ENCODE measurements at regions not wholly inside any gene's neighbourhood (a gene's known extent, or its start where the extent isn't known, plus 50 kb on each side); places are given as distances from the start of the nearest gene placed in this dataset.
"Not testable (repeated sequence)": the region's sequence is repeated elsewhere in the genome, so short reads cannot be mapped to it uniquely, and the experiment has no call there.

DNA sequence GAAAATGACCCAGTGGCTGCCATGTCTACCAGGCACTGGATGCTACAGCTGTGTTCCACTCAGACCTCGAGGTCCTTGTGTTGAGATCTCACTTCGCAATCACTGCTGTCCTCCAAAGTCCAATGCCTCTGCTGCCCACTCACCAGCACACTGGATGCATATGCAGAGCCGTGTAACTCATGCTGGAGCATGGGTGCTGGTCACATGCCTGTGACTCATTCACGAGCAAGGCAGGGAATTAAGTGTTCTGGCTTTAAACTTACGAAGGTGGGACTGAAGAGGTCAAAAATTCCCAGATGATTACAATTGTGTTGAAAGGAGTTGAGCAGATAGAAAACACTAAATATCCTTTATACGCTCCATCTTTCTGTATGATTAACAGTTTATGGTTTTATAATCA, 417.5 kb downstream of the NUP35 start:
- no peak for DNase-seq

- DNase-seq: no peak
Observed at GRCh38 chr2:183542606-183543005, 418.4 kb downstream of the NUP35 start.

GRCh38 chr2:183543222-183543621, 419.0 kb downstream of the NUP35 start:
- DNase-seq: no peak

GRCh38 chr2:183543731-183544130, 419.5 kb downstream of the NUP35 start:
- no peak for DNase-seq

DNA sequence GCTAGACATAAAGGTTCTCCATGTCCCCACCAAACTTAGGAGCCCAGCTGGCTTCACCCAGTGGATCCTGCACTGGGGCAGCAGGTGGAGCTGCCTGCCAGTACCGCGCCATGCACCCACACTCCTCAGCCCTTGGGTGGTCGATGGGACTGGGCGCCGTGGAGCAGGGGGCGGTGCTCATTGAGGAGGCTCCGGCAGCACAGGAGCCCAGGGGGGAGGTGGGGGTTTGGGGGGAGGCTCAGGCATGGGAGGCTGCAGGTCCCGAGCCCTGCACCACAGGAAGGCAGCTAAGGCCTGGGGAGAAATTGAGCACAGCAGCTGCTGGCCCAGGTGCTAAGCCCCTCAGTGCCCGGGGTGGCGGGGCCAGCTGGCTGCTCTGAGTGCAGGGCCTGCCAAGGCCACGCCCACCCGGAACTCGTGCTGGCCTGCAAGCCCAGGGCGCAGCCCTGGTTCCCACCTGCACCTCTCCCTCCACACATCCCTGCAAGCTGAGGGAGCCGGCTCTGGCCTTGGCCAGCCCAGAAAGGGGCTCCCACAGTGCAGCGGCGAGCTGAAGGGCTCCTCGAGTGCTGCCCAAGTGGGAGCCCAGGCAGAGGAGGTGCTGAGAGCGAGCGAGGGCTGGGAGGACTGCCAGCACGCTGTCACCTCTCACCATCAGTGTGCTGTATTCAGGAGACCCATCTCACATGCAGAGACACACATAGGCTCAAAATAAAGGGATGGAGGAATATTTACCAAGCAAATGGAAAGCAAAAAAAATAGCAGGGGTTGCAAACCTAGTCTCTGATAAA, 422.5 kb downstream of the NUP35 start:
- DNase-seq: not testable (repeated sequence)

- DNase-seq: no peak
Observed at GRCh38 chr2:183552716-183553115, 428.5 kb downstream of the NUP35 start.

DNA sequence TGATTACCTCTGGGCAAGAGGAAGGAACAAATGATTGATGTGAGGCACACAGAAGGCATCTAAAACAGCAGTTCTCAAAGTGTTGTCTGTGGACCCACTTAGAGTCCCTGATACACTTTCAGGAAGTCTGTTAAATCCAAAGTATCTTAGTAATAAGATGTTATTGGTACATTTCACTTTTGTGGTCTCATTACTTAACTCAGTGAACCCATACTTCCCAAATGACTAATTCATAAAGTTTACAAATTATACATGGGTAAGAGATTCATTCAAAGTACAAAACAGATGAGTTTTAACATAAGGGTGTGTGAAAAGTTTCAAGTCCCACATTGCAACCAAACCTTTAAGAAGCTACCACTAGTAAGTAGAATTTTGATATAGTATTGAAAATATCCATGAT, 440.5 kb downstream of the NUP35 start:
- DNase-seq: no peak

DNA sequence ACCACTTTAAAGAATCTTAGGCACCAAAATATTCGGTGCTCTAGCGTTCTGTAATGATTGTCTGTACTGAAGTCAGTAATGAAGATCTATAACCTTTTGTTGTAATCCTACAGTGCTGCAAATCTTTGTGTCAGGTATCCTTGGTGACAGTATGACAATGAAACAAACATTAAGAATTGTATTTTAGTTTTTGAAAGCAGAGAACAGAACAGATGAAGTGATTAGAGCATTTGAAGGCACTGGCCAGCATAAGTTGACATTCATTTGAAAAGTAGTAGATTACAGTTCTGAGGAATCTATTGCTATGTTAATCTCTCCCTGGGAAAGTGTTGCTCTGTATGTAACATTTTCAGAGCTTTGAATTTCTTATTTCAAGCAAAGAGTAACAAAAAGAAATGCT, 451.2 kb downstream of the NUP35 start:
- DNase-seq: no peak

GRCh38 chr2:183579686-183580085, 455.4 kb downstream of the NUP35 start:
- no peak for DNase-seq

GRCh38 chr2:183592271-183592670, 468.0 kb downstream of the NUP35 start:
- no peak for DNase-seq

DNA sequence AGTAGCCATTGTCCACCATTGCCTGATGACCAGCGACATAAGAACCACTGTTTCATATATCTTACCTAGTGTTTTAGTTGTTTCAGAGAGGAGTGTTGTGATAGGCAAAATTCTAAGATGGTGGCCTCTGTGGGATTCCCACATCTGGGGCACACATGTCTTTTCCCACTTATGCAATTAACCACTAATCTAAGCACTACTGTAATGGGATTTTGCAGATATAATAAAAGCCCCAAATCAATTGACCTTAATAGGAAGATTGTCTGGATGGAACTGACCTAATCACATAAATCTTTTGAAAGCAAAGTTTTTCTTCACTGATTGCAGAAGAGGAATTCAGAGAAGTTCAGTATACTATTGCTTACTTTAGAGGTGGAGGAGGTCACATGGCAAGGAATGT, 469.9 kb downstream of the NUP35 start:
- DNase-seq: no peak

DNA sequence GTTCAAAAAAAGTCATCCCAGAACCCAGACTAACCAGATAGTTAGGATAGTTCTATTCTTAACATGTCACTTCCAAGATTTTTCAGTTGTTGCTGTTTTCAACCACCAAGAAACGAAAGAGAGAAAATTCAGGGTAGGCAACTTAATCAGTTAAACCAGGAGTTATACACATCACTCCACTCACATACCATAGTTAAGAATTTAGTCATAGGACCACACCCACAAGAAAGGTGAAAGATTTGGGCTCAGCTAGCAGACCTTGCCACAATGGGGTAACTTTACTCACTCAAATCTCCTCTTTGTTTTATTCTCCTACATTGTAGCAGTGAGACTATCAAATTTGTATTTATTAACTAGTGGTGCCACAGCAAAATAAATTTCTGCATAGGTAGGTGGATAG, 473.6 kb downstream of the NUP35 start:
- no peak for DNase-seq

DNA sequence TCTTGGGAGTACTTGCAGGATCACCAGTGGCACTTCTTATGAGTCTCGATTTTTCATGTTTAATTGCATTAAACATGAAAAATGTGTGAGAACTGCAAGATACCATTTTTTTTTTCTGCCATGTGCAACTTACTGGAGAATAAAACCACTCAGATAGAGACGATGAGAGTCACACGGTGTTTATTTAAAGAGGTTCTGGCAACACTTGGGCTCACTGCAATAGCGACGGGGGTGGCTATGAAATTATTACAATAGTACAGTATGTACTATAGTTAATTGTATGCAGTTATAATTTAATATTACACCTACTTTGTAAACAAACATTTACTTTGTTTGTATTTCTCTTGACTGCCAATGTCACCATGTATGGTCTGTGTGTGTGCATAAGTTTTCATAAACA, 479.8 kb downstream of the NUP35 start:
- no peak for DNase-seq

- DNase-seq: no peak
Observed at GRCh38 chr2:183605440-183605839, 481.2 kb downstream of the NUP35 start.

DNA sequence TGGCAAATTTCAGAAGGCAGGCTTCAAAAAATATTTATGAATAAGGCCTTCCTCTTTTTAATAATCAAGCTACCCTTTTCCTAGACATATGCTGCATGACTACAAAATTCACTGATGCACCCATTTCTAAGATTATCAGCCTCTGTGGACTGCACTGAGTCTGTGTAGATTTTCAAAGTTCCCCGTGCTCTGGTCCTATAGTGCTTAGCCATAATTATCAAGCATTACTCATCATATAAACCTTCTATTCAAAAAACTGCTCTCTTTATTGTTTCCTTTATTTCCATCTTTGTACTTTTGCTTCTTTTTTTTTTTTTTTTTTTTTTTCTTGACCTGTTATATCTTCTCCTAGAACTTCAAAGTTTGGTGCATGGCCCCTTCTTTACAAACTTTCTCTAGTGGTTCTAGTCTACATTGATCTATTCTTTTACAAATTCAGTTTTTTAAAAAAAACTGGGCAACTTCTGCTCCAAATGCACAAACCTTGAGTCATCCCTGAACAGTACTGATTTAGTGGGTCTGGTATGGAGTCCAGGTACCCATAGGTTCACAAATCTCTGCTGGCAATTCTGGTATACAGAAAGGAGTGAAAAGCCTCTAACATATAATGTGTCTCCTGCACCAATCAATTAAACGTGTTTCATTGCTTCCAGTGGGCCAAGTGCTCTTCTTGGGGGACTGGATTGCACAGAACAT, 481.9 kb downstream of the NUP35 start:
- DNase-seq: no peak

- DNase-seq: no peak
Observed at GRCh38 chr2:183606718-183607085, 482.5 kb downstream of the NUP35 start.

DNA sequence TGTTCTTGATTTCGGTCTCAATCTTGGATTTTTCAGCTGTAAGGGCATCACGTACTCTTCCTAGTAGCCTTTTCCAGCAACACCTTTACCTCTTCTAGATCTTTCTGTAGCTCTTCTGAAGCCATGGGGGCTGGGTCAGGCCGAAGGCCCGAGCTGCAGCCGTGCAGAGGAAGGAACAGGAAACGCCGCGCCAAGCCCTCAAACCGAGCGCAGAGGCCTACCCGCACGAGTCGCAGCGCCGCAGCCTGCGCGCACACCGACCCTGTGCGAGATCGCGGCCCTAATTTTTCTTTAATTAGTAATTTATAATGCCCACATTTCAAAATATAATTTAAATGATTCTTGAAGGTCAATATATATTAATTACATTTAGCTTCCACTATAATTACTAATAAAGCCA, 483.8 kb downstream of the NUP35 start:
- DNase-seq: no peak

- no peak for DNase-seq
Observed at GRCh38 chr2:183608747-183609146, 484.5 kb downstream of the NUP35 start.

DNA sequence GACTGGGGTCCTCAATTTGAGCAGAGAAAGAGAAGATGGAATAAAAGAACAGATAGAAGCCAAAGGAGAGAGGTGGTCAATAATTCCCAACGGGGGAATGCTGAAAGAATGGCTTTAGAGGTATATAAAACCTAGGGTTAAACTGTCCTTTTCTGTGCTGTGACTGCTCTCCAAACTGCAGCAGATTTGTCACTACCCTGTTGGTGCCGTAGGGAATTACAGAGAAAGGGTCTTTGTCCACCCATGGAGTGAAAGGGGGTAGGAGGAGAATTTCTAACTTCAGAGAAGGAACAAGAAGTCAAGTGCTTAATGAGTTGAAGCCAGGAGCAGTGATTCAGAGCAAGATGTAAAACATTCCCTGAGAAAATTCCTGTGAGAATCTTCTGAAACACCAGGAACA, 486.5 kb downstream of the NUP35 start:
- no peak for DNase-seq

DNA sequence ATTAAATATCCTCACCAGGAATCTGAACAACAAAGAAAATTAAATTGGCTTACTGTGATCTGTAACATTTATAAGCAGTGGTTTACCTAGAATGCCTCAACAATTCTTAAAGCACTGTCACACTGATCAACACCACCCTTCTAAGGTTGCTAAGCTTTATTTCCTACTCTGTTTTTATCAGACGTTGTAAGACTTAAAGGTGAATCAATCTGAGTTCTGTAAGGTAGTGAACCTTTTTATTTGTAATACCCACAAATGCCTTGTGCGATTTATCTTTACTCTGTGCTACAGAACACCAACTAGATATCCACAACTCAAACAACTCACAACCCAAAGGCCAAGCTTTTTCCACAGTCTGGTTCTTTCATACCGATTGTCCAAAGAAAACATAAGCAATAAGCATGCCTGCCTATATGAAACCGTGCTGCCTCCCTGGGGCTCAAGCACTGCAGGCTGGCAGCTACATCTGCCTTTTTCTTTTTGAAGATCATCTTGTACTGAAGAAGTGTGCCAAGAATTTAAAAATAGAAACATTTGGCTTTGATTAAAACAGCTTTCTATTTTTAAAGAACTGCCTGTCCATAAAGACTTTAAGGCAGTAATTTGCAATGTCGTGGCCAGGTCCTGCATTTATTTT, 490.7 kb downstream of the NUP35 start:
- DNase-seq: no peak

GRCh38 chr2:183623227-183623626, 499.0 kb downstream of the NUP35 start:
- no peak for DNase-seq

DNA sequence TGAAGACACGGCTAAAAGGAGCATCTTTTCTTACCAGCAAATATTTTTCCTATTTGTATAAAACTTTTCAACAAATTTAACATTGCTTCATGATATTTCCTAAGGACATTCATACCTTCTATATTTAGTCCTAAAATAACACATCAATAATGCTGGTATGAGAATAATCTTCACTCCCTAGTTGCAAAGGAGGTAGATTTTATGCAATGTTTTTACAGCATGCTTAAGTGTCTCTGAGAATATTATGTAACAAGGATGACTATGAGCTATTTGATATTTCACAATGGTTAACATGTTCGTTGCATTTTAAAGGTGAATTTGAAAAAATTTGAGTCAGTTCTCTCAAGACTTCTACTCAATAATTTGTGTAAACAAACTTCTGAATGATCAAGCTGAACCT, 506.7 kb downstream of the NUP35 start:
- DNase-seq: no peak

DNA sequence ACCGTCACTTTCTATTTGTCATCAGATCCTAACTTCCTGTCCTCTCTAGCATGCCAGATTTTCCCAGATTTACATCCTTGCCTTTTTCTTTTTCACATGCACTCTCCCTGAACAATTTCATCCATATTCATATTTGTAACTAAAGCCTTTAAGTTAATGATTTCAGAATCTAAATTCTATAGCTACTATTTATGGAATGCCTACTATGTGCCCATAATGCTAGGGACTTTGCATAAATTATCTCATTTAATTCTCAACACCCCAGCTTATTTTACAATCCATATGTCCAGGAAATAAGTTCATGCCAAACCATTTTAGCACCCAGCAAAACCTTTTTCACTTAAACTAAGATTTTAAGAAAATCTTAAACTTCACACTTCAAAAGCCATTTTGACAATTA, 531.9 kb downstream of the NUP35 start:
- DNase-seq: no peak

GRCh38 chr2:183665425-183665824, 541.2 kb downstream of the NUP35 start:
- DNase-seq: no peak
